SK-N-MC (cell line): ENCODE measurements at regions not wholly inside any gene's neighbourhood (a gene's known extent, or its start where the extent isn't known, plus 50 kb on each side); places are given as distances from the start of the nearest gene placed in this dataset.

Experiments used
- DNase-seq: peaks from one replicate; pipeline ENCODE4 v3.0.0-alpha.2; 2011; ENCODE audit warnings: low read depth, low spot score
- H3K27ac ChIP-seq: fragments of 200-600 bp; sonication (generic); 2 replicates; pipeline ENCODE4 v1.5.1; 2016; ENCODE audit warnings: mixed run types
- H3K36me3 ChIP-seq: fragments of 200-600 bp; sonication (generic); 2 replicates; pipeline ENCODE4 v1.6.1; 2017; ENCODE audit warnings: antibody characterized with exemption, low read length, mixed read lengths; ENCODE audit not compliant: insufficient read depth
- H3K4me3 ChIP-seq: fragments of 200-600 bp; sonication (generic); 2 replicates; pipeline ENCODE4 v1.5.1; 2016
- H3K9ac ChIP-seq: fragments of 200-600 bp; sonication (generic); 2 replicates; pipeline ENCODE4 v1.8.0; 2017; ENCODE audit warnings: mixed run types, mixed read lengths; ENCODE audit not compliant: insufficient read length
- H3K9me3 ChIP-seq: fragments of 200-600 bp; sonication (generic); 2 replicates; pipeline ENCODE4 v1.6.1; 2017; ENCODE audit warnings: low read depth, mild to moderate bottlenecking, antibody characterized with exemption, low read length, moderate library complexity, mixed read lengths
- EZH2 ChIP-seq: fragments of 200-600 bp; sonication (generic); IDR thresholded peaks from one replicate; pipeline ENCODE4 v1.6.1; 2017; ENCODE audit warnings: antibody characterized with exemption
- FOXP2 ChIP-seq: optimal IDR thresholded peaks from 2 replicates; pipeline ENCODE3; 2011; ENCODE audit warnings: mild to moderate bottlenecking, moderate library complexity; ENCODE audit not compliant: insufficient read depth; ENCODE audit errors: extremely low read length, control extremely low read depth
- POLR2AphosphoS5 ChIP-seq: IDR thresholded peaks from 2 replicates; pipeline ENCODE4 v1.6.1; 2012; ENCODE audit warnings: mild to moderate bottlenecking, low read depth, low read length, borderline replicate concordance

GRCh38 chr10:4663162-4663992 is 162.6 kb upstream of the AKR1E2 start:
- Histone ChIP-seq H3K36me3 (no peaks in the 10 kb centered on the region), H3K9ac (no peak overlapping the region), H3K9me3 (no peaks in the 10 kb centered on the region), H3K4me3 (no peak overlapping the region), H3K27ac (0 out of 2 replicates have a peak overlapping the region, but pooled peaks have one; percentile 31)
- no peak for DNase-seq
- TF ChIP-seq FOXP2 (no peak), POLR2AphosphoS5 (no peak), EZH2 (no peak)

DNA sequence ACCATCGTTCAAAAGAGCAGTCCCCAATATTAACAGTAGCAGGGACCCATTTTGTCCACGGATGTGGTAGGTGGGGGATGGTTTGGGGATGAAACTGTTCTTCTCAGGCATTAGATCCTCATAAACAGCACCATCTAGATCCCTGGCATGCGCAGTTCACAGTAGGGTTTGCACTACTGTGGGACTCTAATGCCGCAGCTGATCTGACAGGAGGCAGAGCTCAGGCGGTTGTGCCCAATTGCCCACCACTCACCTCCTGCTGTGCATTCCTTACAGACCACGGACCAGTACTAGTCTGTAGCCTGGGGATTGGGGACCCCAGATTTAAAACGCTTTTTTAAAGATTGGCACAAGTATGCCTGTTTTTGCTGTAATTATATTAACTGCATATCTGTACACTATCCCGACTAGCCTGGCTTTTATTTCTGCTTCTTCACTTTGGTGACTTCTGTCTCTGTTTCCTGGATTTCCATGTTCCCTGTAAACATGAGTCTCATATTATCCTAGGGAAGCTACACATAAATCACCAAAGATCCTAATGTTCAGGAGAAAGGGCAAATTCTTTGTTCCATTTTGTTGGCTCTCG is 163.3 kb upstream of the AKR1E2 start:
- no peak for TF ChIP-seq FOXP2
- no peak for TF ChIP-seq POLR2AphosphoS5
- TF ChIP-seq EZH2: no peak
- Histone ChIP-seq H3K27ac (0 out of 2 replicates have a peak overlapping the region, but pooled peaks have one; percentile 31), H3K4me3 (no peak overlapping the region), H3K9me3 (no peaks in the 10 kb centered on the region), H3K9ac (no peak overlapping the region), H3K36me3 (no peaks in the 10 kb centered on the region)
- DNase-seq: no peak

DNA sequence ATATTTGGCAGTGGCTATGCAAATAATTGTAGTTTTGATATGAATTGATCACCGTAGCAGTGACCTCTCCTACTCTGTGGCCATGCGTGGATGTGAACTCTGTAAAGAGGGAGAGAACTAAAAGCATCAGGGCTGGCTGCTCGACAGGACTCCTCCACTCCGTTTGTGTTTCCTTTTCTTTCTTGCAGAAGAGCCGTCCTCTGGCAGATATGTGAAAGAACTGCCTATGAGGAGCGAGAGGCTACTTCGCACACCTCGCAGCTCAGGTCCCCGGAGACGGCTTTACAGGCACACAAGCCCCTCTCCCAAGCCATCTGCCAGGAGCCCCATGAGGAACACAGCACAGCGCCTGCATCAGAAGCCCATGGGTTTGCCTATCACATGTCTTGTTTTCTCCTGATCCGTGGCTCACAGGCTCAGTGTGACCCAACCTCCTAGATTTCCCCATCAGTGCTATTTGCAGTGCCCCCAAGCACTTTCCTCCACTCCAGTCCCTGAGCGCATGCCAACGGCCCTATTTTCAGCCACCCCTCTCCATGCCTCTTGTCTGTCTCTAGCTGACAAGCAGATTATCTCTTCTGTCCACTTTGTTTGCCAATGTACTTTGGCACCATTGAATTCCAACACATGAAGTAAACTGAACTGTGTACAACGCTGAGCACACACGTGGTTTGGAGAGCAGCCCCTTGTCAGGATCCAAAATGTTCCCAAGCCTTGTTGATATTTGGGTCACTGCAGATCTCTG is 164.3 kb upstream of the AKR1E2 start:
- no peaks in the 10 kb centered on the region for H3K9me3 ChIP-seq
- H3K27ac ChIP-seq: no peak overlapping the region
- no peak overlapping the region for H3K9ac ChIP-seq
- DNase-seq: no peak
- H3K4me3 ChIP-seq: no peak overlapping the region
- no peak for TF ChIP-seq POLR2AphosphoS5
- TF ChIP-seq EZH2: no peak
- TF ChIP-seq FOXP2: no peak
- H3K36me3 ChIP-seq: no peaks in the 10 kb centered on the region

DNA sequence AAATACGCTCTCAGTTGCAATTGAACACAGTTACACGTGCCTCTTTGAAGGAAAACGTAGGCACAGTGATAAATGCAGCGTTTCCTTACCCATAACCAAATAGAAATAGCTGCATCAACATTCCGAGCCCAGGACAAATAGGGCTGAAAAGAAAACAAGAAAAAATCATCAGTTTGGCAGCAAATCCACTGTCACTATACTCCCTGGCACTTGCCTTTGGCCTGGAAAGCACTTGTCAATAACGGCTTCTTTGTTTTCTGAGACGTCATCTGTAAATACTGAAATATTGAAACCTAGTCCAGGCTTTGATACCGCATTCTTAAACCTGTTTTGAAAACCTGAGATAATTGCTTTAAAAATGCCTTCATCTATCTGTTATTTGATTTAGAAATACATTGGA is 167.2 kb upstream of the AKR1E2 start:
- Histone ChIP-seq H3K9ac (no peak overlapping the region), H3K9me3 (no peaks in the 10 kb centered on the region), H3K4me3 (no peak overlapping the region), H3K36me3 (no peaks in the 10 kb centered on the region), H3K27ac (no peak overlapping the region)
- no peak for DNase-seq
- TF ChIP-seq FOXP2: no peak
- TF ChIP-seq POLR2AphosphoS5: no peak
- no peak for TF ChIP-seq EZH2

DNA sequence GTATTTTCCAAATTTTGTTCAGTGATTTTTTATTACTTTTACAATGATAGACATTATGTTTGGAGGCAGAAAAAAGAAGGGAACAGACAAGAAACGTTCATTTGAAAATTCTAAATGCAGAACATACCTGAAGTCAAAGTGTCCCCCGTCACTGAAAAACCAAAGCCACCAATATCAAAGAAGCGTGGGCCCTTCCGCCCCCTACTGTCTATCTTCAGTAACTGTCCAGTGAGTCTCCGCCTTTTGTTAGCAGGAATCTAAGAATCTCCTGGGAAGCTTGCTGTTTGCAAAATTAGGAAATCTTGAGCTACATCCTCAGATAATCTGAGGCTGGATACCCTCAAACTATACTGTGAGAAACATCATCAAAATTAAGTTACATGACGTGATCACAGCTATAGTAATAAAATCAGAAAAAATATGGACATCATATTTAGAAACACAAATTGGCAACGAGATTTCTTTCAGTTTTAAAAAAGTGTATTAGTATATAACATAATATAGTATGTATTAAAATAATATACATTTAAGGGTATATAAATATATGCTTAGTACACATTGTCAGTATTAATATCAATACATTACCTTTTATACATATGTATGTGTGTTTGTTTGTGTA is 169.3 kb upstream of the AKR1E2 start:
- no peak for DNase-seq
- no peak overlapping the region for H3K4me3 ChIP-seq
- H3K27ac ChIP-seq: no peak overlapping the region
- TF ChIP-seq FOXP2 (no peak), EZH2 (no peak), POLR2AphosphoS5 (no peak)
- no peak overlapping the region for H3K9ac ChIP-seq
- H3K36me3 ChIP-seq: no peaks in the 10 kb centered on the region
- H3K9me3 ChIP-seq: no peaks in the 10 kb centered on the region

GRCh38 chr10:4655879-4656278 is 170.1 kb upstream of the AKR1E2 start:
- TF ChIP-seq POLR2AphosphoS5 (no peak), FOXP2 (no peak), EZH2 (no peak)
- DNase-seq: peak; percentile 20
- H3K4me3 ChIP-seq: no peak overlapping the region
- no peaks in the 10 kb centered on the region for H3K9me3 ChIP-seq
- H3K36me3 ChIP-seq: no peaks in the 10 kb centered on the region
- H3K27ac ChIP-seq: no peak overlapping the region
- no peak overlapping the region for H3K9ac ChIP-seq

GRCh38 chr10:4655406-4655805 is 170.6 kb upstream of the AKR1E2 start:
- Histone ChIP-seq H3K4me3 (no peak overlapping the region), H3K36me3 (no peaks in the 10 kb centered on the region), H3K9me3 (no peaks in the 10 kb centered on the region), H3K27ac (no peak overlapping the region), H3K9ac (no peak overlapping the region)
- no peak for TF ChIP-seq EZH2
- TF ChIP-seq FOXP2: no peak
- no peak for TF ChIP-seq POLR2AphosphoS5
- no peak for DNase-seq

DNA sequence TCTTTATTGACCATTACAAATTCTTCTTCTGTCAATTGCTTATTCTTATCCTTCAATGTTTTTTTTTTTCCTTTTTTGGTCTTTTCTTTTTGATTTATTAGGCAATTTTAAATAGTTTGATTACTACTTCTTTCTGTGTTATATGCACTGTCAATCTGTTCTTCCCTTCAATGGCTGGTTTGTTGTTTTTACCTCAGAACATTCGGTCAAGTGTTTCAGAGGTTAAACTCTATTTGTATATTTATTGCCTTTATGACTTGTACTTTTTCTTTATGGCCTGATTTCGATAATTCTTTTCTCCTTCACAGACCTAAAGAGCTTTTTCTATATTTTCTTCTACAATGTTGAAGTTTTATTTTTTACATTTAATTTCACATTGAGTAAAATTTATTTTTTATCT is 171.5 kb upstream of the AKR1E2 start:
- Histone ChIP-seq H3K36me3 (no peaks in the 10 kb centered on the region), H3K27ac (no peak overlapping the region), H3K9me3 (no peaks in the 10 kb centered on the region), H3K9ac (no peak overlapping the region), H3K4me3 (no peak overlapping the region)
- no peak for DNase-seq
- TF ChIP-seq FOXP2 (no peak), EZH2 (no peak), POLR2AphosphoS5 (no peak)
